GM21786 (cell line): ENCODE measurements at regions not wholly inside any gene's neighbourhood (a gene's known extent, or its start where the extent isn't known, plus 50 kb on each side); places are given as distances from the start of the nearest gene placed in this dataset.

Source experiments
- ATAC-seq: cut with Tn5 transposase; IDR thresholded peaks from one replicate; pipeline ENCODE4 v1.9.1; 2021; ENCODE audit not compliant: unreplicated experiment

GRCh38 chr17:77687921-77688320, 270.6 kb upstream of the TNRC6C start:
- no peak for ATAC-seq

- no peak for ATAC-seq
Measured at GRCh38 chr17:77688369-77688768, 270.1 kb upstream of the TNRC6C start.

- no peak for ATAC-seq
Measured at GRCh38 chr17:77690271-77691161, 268.0 kb upstream of the TNRC6C start.

GRCh38 chr17:77691216-77692085, 267.1 kb upstream of the TNRC6C start:
- no peak for ATAC-seq

- no peak for ATAC-seq
Measured at GRCh38 chr17:77692571-77693161, 265.8 kb upstream of the TNRC6C start.

- no peak for ATAC-seq
Measured at GRCh38 chr17:77693301-77693700, 265.2 kb upstream of the TNRC6C start.

GRCh38 chr17:77693776-77694175, 264.7 kb upstream of the TNRC6C start:
- ATAC-seq = no peak

GRCh38 chr17:77694391-77695363, 263.8 kb upstream of the TNRC6C start:
- no peak for ATAC-seq

- ATAC-seq = no peak
Measured at GRCh38 chr17:77695386-77695785, 263.1 kb upstream of the TNRC6C start.

- ATAC-seq = no peak
Measured at GRCh38 chr17:77696151-77696720, 262.3 kb upstream of the TNRC6C start.

- ATAC-seq = no peak
Measured at GRCh38 chr17:77696721-77697460, 261.6 kb upstream of the TNRC6C start.

GRCh38 chr17:77697480-77698400, 260.8 kb upstream of the TNRC6C start:
- no peak for ATAC-seq

- ATAC-seq = no peak
Measured at GRCh38 chr17:77698903-77699623, 259.4 kb upstream of the TNRC6C start.

GRCh38 chr17:77700165-77700881, 258.2 kb upstream of the TNRC6C start:
- no peak for ATAC-seq

GRCh38 chr17:77701996-77702395, 256.5 kb upstream of the TNRC6C start:
- ATAC-seq = no peak

GRCh38 chr17:77704048-77704815, 254.3 kb upstream of the TNRC6C start:
- ATAC-seq = no peak
